GM12878 (cell line): ENCODE measurements at regions not wholly inside any gene's neighbourhood (a gene's known extent, or its start where the extent isn't known, plus 50 kb on each side); places are given as distances from the start of the nearest gene placed in this dataset.

Experiments
- CTCF ChIP-seq, 3 experiments: IDR thresholded peaks in 2 of 3; conservative IDR thresholded peaks in 1 of 3; 2 replicates each; pipeline ENCODE4 v1.5.1; 2011; ENCODE audit warnings: low read depth in 3 of 3, low read length in 3 of 3, mild to moderate bottlenecking in 3 of 3, control low read depth in 2 of 3, moderate library complexity in 2 of 3, inconsistent platforms in 1 of 3, mixed read lengths in 1 of 3; ENCODE audit not compliant: control insufficient read depth in 2 of 3, insufficient read depth in 1 of 3; ENCODE audit errors: extremely low read depth in 1 of 3
- HDGF ChIP-seq: fragments of 450-650 bp; IDR thresholded peaks from 2 replicates; pipeline ENCODE4 v1.6.1; 2016; ENCODE audit warnings: antibody characterized with exemption
- IKZF2 ChIP-seq, 2 experiments: fragments of 450-650 bp; IDR thresholded peaks; 2 replicates each; pipeline ENCODE4 v1.6.1; 2017; ENCODE audit warnings: mild to moderate bottlenecking in 2 of 2, moderate library complexity in 2 of 2
- NRF1 ChIP-seq: conservative IDR thresholded peaks from 2 replicates; pipeline ENCODE4 v1.6.1; 2011; ENCODE audit warnings: mild to moderate bottlenecking, low read depth, low read length, improper control_type of control experiment
- POLR2A ChIP-seq: IDR thresholded peaks from 2 replicates; pipeline ENCODE4 v1.6.1; 2011; ENCODE audit warnings: low read depth, mild to moderate bottlenecking, low read length
- SMAD1 ChIP-seq: fragments of 450-650 bp; IDR thresholded peaks from 2 replicates; pipeline ENCODE4 v1.6.1; 2018; ENCODE audit warnings: mild to moderate bottlenecking, low read depth; ENCODE audit not compliant: partially characterized antibody
- ZBTB33 ChIP-seq: fragments of 450-650 bp; IDR thresholded peaks from 2 replicates; pipeline ENCODE4 v1.6.1; 2017; ENCODE audit warnings: mild to moderate bottlenecking

- TF ChIP-seq IKZF2 (IDR thresholded peaks at IDR 0.05) (no peak), NRF1 (no peak), POLR2A (no peak), CTCF (IDR thresholded peaks at IDR 0.05 in 2 of 3, conservative IDR thresholded peaks at IDR 0.05 in 1 of 3; ENCODE audit: control insufficient read depth in 2 of 3, extremely low read depth in 1 of 3, insufficient read depth in 1 of 3, low read depth in 3 of 3, low read length in 3 of 3) (no peak), HDGF (no peak), ZBTB33 (no peak), SMAD1 (no peak)
Measured at GRCh38 chr6:37569317-37569716, 69.6 kb upstream of the CCDC167 start.
